ENCODE measurements at regions not wholly inside any gene's neighbourhood (a gene's known extent, or its start where the extent isn't known, plus 50 kb on each side); places are given as distances from the start of the nearest gene placed in this dataset.

- peak; percentile 77 to 97; a peak in 3 of 4 replicates for TF ChIP-seq TBL1XR1 (IDR thresholded peaks at IDR 0.05; ENCODE audit: low read length in 2 of 2)
- TF ChIP-seq ZNF696 (CRISPR knock-in tag; conservative IDR thresholded peaks at IDR 0.05), result no peak
- TF ChIP-seq SRSF7 (optimal IDR thresholded peaks at IDR 0.05; ENCODE audit: low read depth, low read length), result no peak
- TF ChIP-seq ILF3 (IDR thresholded peaks at IDR 0.05; ENCODE audit: borderline replicate concordance), result peak; percentile 95; the same call in 1 of the 2 replicates
- TF ChIP-seq ZNF785 (CRISPR knock-in tag; IDR thresholded peaks at IDR 0.05), result no peak
- TF ChIP-seq HBP1 (CRISPR knock-in tag; IDR thresholded peaks at IDR 0.05), result no peak
- no peak for TF ChIP-seq ZKSCAN3 (CRISPR knock-in tag; IDR thresholded peaks at IDR 0.05)
- 0 out of 2 replicates have a peak, but pooled peaks have one; percentile 35 for TF ChIP-seq RB1 (IDR thresholded peaks at IDR 0.05; ENCODE audit: low read depth)
- no peak for TF ChIP-seq ZNF778 (CRISPR knock-in tag; IDR thresholded peaks at IDR 0.05)
- TF ChIP-seq LARP7 (IDR thresholded peaks at IDR 0.05), result no peak
- TF ChIP-seq CUX1 (CRISPR knock-in tag; IDR thresholded peaks at IDR 0.05), result peak; percentile 1; the same call in 1 of the 2 replicates
- TF ChIP-seq, protein P1, sequence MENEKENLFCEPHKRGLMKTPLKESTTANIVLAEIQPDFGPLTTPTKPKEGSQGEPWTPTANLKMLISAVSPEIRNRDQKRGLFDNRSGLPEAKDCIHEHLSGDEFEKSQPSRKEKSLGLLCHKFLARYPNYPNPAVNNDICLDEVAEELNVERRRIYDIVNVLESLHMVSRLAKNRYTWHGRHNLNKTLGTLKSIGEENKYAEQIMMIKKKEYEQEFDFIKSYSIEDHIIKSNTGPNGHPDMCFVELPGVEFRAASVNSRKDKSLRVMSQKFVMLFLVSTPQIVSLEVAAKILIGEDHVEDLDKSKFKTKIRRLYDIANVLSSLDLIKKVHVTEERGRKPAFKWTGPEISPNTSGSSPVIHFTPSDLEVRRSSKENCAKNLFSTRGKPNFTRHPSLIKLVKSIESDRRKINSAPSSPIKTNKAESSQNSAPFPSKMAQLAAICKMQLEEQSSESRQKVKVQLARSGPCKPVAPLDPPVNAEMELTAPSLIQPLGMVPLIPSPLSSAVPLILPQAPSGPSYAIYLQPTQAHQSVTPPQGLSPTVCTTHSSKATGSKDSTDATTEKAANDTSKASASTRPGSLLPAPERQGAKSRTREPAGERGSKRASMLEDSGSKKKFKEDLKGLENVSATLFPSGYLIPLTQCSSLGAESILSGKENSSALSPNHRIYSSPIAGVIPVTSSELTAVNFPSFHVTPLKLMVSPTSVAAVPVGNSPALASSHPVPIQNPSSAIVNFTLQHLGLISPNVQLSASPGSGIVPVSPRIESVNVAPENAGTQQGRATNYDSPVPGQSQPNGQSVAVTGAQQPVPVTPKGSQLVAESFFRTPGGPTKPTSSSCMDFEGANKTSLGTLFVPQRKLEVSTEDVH (IDR thresholded peaks at IDR 0.05; ENCODE audit: low read depth, partially characterized antibody), result no peak
- peak; percentile 51 for TF ChIP-seq GATAD2A (IDR thresholded peaks at IDR 0.05)
- TF ChIP-seq SAFB2 (IDR thresholded peaks at IDR 0.05; ENCODE audit: borderline replicate concordance, low read depth, low read length, severe bottlenecking), result no peak
- TF ChIP-seq PTTG1 (tag; IDR thresholded peaks at IDR 0.05; ENCODE audit: low read depth), result no peak; the same call in 1 of the 2 replicates
- TF ChIP-seq ZNF644 (tag; IDR thresholded peaks at IDR 0.05; ENCODE audit: low read depth), result peak; percentile 67
- TF ChIP-seq, protein P2, sequence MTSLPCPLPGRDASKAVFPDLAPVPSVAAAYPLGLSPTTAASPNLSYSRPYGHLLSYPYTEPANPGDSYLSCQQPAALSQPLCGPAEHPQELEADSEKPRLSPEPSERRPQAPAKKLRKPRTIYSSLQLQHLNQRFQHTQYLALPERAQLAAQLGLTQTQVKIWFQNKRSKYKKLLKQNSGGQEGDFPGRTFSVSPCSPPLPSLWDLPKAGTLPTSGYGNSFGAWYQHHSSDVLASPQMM (CRISPR knock-in tag; IDR thresholded peaks at IDR 0.05), result no peak
- TF ChIP-seq EWSR1 (IDR thresholded peaks at IDR 0.05; ENCODE audit: borderline replicate concordance, low read depth, partially characterized antibody), result no peak
- no peak for TF ChIP-seq ZZZ3 (IDR thresholded peaks at IDR 0.05)
Observed at GRCh38 chr6:11931296-11932035, 80.6 kb upstream of the HIVEP1 start (continued).

All from K562 (cell line).